HG02970 (cell line): ENCODE measurements at regions not wholly inside any gene's neighbourhood (a gene's known extent, or its start where the extent isn't known, plus 50 kb on each side); places are given as distances from the start of the nearest gene placed in this dataset.
"Not testable (repeated sequence)": the region's sequence is repeated elsewhere in the genome, so short reads cannot be mapped to it uniquely, and the experiment has no call there.

Source experiments
- ATAC-seq: cut with Tn5 transposase; IDR thresholded peaks from one replicate; pipeline ENCODE4 v1.9.1; 2021; ENCODE audit warnings: mild to moderate bottlenecking, moderate library complexity, moderate number of reproducible peaks; ENCODE audit not compliant: unreplicated experiment, low FRiP score

DNA sequence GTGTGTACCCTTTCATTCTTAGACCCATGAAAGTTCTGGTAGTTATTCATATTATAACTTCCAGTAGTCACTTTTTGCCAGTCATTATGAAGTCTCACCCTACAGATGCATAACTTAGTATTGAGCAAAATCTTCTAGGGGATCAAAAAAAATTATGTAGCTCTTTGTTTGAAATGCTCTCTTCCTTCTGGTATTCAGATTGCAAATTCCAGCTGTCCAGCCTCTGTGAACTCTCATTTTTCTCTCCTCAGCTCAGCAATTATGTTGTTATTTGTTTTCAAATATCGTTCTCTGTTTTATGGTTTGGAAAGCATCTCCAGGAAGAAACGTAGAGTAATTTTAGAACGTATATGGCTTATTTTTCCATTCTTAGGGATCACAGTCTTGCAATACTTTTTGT lies 442.5 kb downstream of the SEMA3D start:
- no peak for ATAC-seq

DNA sequence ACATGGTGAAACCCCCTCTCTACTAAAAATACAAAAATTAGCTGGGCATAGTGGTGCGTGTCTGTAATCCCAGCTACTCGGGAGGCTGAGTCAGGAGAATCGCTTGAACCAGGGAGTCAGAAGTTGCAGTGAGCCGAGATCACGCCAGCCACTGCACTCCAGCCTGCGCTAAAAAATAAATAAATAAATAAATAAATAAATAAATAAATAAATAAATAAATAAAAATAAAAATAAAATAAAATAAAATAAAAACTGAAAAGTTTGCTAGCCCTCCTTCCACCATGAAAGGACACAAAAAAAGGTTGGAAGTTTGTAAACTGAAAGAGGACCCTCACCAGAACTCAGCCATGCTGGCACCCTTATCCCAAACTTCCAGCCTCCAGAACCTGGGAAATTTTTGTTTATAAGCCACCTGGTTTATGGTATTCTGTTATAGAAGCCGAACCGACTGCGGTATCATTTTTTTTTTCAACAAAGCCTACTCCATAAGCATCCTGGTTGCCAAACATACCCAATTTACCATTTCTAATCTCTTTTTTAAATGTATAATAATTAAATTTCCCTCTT lies 448.2 kb downstream of the SEMA3D start:
- ATAC-seq, result no peak

DNA sequence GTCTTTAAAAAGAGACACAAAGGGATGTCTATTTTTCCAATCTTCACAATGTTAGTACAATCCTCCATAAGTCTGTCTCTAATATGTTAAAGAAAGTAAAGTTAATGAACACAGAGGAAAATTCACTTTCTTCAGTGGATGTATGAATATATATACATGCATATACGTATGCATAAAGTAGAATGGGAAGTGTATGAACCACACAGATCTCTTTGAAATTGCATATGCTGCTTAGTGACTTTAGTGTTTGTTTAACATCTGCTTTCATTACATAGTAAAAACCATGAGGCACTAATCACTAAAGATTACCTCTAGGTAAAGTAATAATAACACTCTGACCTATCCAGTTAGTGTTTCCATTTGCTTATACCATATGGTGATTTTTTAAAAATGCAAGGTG lies 451.2 kb downstream of the SEMA3D start:
- no peak for ATAC-seq

DNA sequence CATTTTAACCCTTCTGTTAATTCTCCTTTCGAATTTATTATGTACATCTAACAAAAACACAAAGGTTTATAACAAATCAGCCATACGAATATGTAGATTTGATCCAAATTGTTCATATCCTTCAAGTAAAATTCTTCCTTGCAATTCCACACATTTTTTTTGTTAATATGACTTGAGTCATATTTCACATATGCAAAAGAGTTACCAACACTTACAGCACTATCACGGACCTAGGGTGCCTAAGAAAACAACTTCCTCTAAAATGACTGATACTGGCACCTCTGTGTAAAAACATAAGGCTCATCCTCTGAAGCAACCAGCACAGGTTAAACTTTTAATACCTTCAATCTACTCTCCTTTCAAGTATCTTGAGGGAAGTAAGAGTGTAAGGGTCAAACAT lies 451.8 kb downstream of the SEMA3D start:
- ATAC-seq, result no peak

DNA sequence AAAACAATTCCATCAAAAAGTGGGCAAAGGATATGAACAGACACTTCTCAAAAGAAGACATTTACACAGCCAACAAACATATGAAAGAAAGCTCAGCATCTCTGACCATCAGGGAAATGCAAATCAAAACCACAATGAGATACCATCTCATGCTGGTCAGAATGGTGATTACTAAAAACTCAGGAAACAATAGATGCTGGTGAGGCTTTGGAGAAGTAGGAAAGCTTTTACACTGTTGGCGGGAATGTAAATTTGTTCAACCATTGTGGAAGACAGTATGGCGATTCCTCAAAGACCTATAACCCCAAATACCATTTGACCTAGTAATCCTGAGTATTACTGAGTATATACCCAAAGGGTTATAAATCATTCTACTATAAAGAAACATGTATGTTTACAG lies 452.9 kb downstream of the SEMA3D start:
- not testable (repeated sequence) for ATAC-seq

DNA sequence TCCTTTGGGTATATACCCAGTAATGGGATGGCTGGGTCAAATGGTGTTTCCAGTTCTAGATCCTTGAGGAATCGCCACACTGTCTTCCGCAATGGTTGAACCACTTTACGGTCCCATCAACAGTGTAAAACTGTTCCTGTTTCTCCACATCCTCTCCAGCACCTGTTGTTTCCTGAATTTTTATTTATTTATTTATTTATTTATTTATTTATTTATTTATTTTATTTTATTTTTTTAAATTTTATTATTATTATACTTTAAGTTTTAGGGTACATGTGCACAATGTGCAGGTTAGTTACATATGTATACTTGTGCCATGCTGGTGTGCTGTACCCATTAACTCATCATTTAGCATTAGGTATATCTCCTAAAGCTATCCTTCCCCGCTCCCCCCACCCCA lies 456.0 kb downstream of the SEMA3D start:
- not testable (repeated sequence) for ATAC-seq

DNA sequence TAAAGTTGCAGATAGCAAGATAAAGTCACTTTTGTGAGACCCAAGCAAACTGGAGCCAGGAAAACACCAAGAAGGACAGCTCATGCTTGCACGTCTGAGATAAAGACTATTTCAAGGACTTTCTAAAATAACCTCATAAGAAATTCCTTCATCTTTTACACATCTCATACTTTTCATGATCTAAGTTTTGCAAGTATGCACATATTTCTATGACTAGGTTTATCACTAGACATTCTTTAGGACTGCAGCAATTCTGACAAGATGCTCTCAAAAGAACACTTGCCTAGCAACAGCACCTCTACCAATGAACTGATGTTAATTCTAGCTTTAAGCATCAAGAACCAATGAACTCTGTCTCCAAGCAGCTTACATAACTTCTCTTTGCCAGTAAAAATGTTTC lies 457.6 kb downstream of the SEMA3D start:
- no peak for ATAC-seq

DNA sequence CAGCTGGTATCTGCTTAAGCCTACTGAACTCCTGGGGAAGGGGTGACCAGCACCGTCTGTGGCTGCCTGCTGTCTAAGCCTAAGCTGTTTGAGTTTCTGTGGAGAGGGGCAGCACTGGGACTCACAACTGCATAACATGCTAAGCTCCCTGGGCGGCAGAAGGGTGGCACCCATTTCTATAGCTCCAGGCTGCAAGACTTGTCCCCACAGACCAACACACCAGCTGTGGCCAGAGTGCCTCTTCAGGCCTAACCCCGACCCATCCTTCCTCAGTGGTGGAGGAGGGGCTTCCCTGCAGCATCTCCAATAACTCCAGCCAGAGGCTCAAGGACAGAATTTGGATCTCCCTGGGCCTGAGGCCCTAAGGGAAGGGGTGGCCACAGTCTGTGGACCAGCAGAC lies 464.1 kb downstream of the SEMA3D start:
- no peak for ATAC-seq

DNA sequence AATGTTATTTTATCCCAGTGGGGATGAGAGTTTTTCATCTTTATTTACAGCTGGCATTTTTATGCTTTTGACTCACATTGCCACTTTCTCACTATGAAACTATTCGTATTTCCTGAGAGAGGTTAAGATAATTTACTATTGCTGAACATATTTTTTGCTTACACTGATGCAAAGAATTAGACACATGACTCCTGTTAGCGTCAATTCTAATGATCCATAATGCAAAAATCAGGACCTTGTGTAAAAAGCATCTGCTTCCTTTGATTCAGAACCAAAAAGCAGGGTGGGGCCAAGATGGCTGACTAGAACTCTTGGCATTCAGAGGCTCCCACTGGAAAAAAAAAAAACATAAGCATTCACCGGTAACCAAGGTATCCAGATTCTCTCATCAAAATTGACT lies 464.8 kb downstream of the SEMA3D start:
- ATAC-seq, result no peak

DNA sequence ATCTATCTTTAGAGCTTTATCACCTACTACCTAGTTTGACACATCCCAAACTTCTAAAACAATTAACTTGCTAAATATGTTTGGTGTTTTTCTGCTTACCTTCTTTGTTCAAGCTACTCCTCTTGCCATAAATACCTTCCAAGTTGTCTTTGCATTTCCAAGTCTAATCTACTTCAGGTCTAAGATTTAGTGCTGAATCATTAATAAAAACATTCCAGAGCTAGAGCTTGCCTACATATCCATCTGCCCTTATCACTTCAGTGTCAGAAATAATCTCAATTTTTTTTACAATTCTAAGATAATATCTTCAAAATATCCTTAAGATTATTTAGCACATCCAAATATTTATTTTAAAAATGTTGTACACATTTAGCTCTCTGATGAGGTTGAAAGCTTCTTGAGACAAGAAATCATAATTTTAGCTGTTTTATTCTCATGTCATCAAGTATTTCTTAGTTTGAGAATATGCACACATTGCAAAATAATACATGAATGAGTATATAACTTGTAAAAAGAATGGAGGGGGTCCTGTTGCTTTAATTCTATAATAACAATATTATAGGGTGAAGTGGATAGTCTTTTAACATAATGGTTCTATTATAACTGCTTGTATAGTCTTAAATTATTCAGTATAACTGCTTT lies 466.3 kb downstream of the SEMA3D start:
- ATAC-seq, result no peak

DNA sequence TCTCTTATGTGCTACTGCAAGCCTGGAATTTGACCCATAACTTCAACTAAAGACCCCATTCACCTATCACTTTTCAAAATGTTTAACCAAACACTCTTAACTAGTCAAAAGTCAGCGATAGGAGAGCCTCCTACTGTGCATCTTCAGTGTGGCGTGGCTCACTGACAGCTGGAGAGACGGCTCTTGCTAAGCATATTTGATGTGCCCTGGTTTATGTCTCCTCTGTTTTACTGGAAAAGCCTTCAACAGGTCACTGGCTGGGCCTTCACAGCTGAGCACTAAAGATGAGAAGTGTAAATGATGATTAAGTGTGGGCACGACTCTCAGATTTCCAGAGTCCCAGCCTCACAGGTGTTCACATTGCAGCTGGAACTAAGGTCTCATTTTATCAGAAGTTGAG lies 472.1 kb downstream of the SEMA3D start:
- ATAC-seq, result no peak

DNA sequence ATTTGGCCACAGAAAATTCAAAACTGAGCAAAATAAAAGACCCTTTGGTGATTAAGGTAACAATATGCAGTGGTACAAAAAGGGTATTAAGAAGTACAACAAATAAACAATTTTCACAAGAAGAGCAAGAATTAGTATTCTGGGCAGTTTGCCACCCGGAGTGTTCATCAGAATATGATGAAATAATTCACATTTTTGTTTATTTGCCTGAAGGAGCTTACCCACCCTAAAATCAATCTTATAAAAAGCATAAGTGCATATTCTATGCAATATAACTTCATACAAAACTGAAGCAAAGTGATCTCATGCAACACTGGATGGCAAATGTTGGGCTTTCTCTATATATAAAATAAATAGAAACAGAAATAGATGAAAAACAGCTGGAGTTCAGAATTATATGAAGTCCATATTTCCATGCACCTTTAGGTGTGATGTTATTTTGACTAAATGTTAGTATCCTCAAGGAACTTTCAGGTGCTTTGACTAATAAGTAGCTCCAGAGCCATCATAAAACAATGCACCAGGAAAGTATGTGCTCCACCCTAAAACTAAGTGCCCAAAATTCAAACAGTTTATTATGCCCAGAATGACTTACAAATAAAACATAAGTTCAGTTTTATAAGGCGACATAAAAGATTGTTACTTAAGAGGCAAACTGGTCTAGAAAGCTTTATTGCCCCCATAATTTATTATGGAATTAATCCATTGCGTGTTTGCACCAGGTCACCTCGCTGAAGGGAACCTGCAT lies 474.3 kb downstream of the SEMA3D start:
- ATAC-seq, result no peak

DNA sequence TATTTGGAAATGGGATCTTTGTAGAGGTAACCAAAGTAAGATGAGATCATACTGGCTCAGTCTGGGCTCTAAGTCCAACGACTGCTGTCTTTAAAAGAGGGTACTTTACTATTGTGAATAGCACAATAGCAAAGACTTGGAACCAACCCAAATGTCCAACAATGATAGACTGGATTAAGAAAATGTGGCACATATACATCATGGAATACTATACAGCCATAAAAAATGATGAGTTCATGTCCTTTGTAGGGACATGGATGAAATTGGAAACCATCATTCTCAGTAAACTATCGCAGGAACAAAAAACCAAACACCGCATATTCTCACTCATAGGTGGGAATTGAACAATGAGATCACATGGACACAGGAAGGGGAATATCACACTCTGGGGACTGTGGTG lies 476.3 kb downstream of the SEMA3D start:
- ATAC-seq, result not testable (repeated sequence)

DNA sequence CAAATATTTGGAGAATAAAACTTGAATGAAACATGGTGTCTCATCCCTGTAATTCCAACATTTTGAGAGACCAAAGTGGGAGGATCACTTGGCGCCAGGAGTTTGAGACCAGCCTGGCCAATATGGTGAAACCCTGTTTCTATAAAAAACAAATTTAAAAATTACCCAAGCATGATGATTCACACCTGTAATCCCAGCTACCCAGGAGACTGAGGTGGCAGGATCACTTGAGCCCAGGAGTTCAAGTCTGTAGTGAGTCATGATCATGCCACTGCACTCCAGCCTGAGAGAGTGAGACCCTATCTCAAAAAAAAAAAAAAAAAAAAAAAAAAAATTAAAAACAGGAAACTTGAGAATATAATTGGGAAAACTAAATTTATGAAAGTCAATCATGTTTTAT lies 481.1 kb downstream of the SEMA3D start:
- no peak for ATAC-seq

DNA sequence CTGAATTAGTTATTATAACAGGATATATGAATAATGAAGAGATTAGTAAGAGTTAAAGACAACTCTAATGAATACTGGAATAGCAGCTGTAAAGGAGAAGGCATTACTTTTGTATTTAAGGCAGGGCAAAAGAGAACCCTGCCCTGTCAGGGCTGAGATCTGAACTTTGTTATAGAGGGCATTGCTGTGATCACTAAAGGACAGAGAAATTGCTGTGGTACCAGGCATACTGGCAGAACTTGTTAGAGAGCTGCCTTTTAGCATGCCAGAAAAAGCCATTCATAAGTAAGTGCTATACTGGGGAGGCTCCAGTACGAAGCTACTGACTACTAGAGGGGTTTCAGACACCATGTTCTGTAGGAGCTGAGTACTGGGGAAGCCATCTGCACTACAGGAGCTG lies 481.8 kb downstream of the SEMA3D start:
- no peak for ATAC-seq

DNA sequence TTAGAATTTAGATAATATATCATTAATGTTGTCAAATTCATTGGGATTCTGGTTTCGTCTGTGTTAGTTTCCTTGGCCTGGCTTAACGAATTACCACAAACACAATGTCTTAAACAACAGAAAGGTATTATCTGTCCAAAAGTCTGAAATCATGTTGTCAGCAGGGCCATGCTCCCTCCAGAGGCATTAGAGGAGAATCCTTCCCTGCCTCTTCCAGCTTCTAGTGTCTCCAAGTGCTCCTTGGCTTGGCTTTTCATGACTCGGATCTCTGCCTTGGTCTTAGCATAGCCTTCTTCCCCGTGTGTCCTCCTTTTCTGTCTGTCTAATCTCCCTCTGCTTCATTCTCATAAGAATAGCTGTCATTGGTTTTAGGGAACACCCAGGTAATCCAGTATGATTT lies 482.5 kb downstream of the SEMA3D start:
- no peak for ATAC-seq

DNA sequence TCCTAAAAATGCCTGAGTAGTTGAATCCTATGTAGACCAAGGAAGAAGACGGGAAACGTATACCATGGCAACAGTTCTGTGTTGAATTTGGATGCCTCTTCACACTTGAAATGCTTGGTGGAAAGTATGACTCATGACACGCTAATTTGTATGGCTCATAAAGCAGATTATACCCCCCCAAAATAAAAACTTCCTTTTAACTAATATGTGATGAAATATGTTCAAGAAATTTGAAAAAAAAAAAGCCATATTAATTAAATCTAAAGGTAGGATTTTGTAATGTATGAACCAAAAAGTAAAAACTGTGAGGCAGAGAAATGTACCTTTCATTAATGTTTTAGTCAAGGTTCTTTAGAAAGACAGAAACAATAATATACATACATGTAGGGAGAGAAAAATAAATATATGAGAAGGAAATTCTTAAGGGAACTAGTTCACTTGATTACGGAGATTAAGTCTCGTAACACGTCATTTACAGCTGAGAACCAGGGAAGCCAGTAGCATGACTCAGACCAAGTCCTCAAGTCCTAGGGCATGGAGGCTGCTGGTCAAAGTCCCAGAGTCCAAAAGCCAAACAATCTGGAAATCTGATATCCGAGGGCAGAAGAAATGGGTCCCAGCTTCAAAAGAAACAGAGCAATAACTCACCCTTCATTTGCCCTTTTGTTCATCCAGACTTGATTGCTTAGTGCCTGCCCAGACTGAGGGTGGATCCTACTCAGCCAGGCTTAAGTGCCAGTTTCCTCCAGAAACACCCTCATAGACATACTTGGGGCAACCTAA lies 485.1 kb downstream of the SEMA3D start:
- ATAC-seq, result no peak

DNA sequence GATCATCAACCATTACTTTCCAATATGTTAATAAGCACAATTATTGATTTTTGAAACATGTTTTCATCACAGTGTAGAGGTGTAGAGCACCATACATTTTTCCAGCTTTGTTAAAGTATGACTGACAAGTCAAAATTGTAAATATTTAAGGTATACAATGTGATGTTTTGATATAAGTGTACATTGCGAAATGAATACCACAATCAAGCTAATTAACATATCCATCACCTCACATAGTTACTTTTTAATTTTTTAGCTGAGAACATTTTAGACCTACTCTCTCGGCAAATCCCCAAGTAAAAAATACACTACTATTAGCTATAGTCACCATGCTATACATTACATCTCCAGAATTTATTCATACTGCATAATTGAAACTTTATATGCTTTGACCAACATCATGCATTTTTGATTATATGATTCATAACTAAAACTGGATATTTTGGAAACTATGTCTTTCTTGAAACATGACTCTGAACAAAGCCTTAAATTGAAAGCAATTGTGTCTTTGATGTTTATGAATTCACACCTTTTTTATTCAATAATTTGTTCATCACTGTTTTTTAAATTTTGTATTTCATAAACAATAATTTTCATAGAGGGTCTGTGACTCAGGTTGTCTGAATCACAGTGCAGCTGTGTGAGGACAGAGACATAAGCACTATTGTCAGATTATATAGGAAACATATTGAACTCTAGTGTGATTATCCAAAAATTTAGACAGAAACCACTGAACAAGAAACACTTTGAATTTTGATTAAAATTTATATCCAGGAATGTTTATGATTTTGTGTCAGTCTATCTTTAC lies 486.1 kb downstream of the SEMA3D start:
- ATAC-seq, result no peak

DNA sequence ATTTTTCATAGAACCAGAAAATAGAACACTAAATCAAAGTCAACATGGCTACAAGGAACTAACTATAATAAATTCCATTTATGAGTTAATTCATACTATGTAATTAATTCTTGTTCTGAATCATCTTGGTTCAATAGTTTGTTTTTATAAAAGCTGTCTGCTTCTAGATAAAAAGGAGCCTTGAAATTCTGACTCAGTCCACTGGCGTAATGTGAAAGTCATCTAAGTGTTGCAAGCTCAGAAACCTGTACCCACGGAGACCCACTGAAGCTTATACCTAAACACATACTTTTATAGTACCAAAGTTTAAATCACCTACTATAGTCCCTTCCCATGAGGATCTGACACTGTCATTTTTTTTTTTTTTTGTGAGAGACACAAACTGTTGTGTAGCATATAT lies 489.4 kb downstream of the SEMA3D start:
- ATAC-seq, result no peak

DNA sequence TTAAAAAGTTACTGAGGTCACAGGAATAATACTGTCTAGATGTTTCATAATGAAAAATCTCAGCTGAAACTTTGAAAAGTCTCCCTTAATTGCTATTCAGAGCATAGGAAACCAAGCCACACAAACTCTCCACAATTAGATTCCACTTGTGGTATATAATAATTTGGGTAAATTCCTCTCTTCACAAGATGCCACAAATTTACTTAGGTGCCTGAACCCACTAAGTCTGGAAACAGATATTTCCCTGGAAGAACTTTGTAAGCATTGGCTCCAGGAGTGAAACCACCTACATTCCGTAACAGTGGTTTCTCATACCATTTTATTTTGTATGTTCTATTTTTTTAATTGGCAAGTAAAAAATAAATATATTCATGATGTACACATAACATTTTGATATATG lies 493.4 kb downstream of the SEMA3D start:
- no peak for ATAC-seq
